GM18870 (cell line): ENCODE measurements at regions not wholly inside any gene's neighbourhood (a gene's known extent, or its start where the extent isn't known, plus 50 kb on each side); places are given as distances from the start of the nearest gene placed in this dataset.

Experiments used
- ATAC-seq: cut with Tn5 transposase; IDR thresholded peaks from one replicate; pipeline ENCODE4 v1.9.1; 2021; ENCODE audit warnings: moderate library complexity; ENCODE audit not compliant: unreplicated experiment

DNA sequence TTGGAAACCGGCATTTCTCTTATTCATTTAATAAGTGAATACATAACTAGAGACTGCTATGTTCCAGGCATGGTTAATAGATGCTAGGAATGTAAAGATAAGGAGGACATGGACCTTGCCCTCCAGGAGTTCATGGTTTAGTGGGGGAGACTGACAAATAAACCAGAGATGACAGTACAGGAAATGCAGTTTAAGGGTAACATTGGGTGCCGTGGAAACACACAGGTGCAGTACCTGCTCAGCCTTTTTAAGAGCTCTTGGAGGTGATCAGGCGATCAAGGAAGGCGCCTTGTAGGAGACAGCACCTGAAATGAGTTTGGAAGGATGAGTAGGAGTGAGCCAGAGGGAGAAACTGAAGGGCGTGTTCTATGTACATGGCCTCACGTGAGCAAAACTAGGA is 145.8 kb downstream of the AASDH start:
- ATAC-seq, result no peak

DNA sequence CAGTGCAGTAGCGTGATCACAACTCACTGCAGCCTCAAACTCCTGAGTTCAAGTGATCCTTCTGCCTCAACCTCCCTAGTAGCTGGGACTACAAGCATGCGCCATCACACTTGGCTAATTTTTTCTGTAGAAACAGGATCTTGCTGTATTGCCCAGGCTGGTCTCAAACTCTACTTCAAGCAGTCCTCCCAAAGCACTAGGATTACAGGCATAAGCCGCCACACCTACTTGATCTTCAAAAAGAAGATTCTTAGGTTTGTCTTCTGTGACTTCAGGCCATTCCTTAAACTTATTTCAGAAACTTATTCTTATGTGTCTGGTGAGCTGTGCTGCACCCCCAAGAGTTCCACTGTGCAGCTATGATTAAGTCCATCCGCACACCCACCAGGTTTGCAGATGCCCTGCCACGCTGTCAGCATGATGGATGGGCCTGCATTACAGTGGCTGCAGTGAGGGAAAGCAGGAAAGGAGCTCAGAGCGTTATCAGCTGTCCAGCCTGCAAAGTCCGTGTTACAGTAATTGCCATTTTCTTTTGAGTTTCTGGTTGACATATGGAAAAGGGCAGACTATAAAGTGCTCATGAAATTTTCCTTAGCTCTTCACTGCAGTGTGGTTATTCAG is 146.6 kb downstream of the AASDH start:
- no peak for ATAC-seq

DNA sequence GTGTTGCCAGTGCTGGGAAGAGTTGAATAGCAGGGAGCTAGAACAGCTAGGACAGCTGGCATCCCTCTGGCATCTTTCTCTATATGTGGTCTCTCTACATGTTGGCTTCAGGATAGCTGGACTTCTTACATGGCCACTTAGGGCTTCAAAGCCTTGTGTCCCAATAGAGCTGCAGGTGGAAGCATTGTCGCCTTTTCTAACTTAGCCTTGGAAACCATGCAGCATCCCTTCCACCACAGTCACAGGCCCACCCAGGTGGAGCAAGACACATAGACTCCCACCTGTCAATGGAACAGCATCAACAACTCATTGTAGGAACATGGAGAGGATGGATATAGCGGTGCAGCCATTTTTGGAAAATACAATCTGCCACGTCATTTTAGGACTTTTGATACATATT is 149.0 kb downstream of the AASDH start:
- no peak for ATAC-seq

- no peak for ATAC-seq
Observed at GRCh38 chr4:56235725-56236124, 151.6 kb downstream of the AASDH start.

DNA sequence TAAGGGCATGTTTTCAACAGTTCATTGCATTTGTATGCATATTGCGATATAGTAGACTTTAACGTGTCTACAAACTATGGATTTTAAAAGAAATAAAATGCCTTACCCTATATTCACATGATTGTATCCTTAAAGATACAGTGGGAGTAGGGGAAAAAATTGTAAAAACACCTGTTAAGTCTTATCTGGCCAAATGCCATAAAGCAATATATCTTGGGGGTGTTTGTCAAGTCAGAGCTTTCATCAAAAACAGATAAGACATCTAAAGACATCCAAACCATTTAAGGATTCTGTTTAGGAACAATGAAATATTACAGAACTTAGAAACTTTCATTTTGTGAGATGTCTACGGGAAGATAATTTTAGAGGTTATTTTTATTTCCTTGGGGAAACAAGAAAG is 152.3 kb downstream of the AASDH start:
- no peak for ATAC-seq

GRCh38 chr4:56234098-56234497 is 153.2 kb downstream of the AASDH start:
- ATAC-seq, result no peak

DNA sequence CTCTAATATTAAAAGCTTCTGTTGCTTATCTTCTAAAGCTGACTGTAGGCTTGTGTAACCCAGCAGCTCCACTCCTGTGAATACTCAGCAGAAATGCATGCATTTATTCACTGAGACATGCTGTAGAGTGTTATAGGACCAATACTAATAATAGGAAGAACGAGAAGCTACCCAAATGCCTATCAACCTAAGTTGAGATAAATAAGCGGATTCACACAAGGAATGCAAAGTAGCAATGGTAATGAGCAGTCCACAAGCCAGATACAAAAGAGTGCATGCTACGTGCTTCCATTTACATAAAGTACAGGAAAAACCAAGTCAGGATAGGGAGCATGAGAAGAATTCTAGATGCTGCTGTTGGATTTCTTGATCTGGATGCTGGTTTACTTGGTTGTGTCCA is 155.9 kb downstream of the AASDH start:
- no peak for ATAC-seq

- ATAC-seq, result no peak
Observed at GRCh38 chr4:56229947-56230346, 157.3 kb downstream of the AASDH start.

DNA sequence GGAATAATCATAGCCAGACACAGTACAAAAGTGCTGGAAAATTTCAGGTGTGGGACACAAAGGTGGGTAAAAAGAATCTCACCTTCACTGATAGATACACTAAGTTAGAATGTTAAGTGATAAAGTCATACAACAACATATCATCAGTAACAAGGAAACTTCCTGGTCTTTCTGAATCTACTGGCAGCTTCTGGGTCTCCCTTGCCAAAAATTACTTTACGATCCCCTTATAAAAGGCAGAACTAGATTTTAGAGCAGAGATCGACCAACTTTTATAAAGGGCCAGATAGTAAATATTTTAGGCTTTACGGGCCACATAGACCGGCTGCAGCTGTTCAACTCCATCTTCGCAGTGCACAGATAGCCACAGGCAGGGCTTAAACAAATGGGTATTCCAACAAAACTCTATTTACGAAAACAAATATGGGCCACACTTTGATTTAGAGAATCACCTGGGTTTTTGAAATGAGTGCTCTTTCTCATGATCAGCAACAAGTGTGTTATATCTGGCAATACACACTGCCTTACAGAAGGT is 159.9 kb downstream of the AASDH start:
- no peak for ATAC-seq

DNA sequence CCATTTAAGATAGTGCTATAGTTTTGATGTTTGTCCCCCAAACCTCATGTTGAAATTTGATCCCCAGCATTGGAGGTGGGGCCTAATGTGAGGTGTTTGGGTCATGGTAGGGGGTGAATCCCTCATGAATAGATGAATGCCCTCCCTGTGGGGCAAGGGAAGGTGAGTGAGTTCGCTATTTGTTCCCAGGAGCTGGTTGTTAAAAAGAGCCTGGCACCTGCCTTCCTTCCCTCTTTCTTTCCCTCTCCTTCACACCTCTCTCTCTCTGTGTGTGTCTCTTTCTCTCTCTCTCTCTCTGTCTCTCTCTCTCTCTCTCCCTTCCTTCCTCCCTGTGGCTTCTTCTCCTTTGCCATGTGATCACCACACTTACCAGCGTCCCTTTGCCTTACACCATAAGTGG is 160.7 kb downstream of the AASDH start:
- ATAC-seq, result no peak

- no peak for ATAC-seq
Observed at GRCh38 chr4:56224641-56225040, 162.7 kb downstream of the AASDH start.

DNA sequence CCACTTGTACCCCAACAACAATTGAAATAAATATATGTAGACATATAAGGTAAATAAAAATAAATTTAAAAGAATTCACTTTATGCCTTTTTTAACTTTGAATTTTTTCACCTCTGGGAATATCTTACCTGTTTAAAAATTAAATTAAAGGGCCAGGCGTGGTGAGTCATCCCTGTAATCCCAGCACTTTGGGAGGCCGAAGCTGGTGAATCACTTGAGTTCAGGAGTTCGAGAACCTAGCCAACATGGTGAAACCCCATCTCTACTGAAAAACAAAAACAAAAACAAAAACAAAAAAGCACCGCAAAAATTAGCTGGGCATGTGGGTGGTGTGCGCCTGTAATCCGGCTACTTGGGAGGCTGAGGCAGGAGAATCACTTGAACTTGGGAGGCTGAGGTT is 164.8 kb downstream of the AASDH start:
- ATAC-seq, result no peak

DNA sequence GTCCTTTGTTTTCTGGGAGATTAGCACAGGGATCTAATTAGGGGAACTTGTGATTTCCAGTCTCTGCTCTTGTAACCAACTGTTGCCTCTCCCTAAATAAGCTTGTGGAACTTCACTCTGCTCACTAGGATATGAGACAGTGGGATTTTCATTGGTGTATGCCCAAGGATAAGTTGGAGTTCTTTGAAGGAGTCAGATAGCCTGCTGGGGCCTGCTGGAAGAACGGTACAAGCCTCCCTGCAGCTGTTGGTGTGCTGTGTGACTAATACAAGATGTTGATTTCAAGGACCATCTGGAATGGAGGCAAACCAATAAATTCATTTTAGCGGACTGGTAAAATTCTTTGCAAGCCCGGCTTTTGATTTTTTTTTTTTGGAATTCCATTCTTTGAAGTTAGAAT is 167.0 kb downstream of the AASDH start:
- ATAC-seq, result no peak

GRCh38 chr4:56219447-56219846 is 167.8 kb downstream of the AASDH start:
- no peak for ATAC-seq

- no peak for ATAC-seq
Observed at GRCh38 chr4:56218230-56218895, 168.9 kb downstream of the AASDH start.

DNA sequence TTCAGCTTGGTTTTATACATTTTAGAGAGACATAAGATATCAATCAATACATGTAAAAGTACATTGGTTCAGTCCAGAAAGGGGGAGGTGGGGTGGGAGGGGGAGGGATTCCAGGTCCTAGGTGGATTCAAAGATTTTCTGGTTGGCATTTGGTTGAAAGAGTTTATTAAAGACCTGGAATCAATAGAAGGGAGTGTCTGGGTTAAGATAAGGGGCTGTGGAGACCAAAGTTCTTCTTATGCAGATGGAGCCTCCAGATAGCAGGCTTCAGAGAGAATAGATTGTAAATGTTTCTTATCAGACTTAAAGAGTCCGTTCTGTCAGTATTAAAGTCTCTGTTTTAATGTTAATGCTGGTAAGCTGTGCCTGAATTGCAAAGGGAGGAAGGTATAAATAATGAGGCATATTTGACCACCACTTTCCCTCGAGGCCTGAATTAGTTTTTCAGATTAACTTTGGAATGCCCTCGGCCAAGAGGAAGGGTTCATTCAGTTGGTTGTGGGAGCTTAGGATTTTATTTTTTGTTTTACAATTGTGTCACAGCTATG is 169.9 kb downstream of the AASDH start:
- ATAC-seq, result no peak

DNA sequence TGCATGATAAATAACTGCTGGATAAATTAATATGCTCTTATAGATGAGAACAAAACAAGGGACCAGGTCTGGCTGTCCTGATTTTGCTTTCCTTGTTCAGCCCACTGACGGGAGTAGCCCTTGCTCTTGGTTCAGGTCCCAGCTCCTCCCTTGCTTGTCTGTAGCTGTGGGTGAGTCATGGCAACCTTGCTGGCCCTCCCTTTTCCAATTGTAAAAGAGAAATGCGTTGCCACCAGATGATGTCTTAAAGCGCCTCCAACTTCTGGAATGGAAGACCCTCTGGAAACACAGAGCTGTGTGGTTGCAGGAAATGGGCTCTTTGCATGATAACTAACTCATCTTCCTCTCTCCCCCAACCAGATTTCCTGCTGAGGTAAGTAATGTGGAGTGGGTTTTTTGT is 171.4 kb downstream of the AASDH start:
- ATAC-seq, result no peak

- no peak for ATAC-seq
Observed at GRCh38 chr4:56215141-56215783, 172.0 kb downstream of the AASDH start.

GRCh38 chr4:56213543-56213942 is 173.7 kb downstream of the AASDH start:
- ATAC-seq, result no peak

DNA sequence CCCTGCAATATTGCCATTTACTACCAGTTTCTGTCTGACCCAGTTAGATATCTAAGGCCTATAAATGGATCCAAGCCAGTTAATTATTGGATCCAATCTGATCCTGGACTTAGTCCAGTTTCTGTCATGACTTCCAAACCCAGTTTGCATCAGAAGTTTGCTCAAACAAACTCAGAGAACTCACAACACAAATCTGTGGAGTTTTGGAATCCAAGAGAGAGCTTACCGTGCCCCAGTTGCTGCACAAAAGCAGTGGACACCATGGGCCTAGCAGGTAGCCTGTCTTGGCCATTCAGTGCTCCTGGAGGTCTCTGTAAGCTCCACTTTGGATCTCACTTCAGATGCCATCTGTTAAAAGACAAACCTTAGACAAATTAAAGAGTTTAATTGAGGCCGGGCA is 174.5 kb downstream of the AASDH start:
- ATAC-seq, result no peak

DNA sequence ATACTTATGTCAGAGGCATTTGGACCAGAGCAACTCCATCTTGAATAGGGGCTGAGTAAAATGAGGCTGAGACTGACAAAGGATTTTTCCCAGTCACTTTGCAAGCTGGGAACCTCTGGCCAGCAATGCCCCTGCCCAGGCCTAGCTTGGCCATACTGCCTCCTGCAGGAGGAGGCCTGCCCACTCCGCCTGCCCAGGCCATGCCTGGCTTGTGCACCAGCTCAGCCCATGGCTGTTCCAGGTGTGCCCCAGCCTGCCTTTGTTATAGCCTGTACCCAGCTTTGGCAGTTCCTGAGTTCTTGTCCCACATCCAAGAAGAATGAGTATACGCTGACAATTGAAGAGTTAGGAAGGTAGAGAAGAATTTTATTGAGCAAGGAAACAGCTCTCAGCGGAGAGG is 176.1 kb downstream of the AASDH start:
- no peak for ATAC-seq

DNA sequence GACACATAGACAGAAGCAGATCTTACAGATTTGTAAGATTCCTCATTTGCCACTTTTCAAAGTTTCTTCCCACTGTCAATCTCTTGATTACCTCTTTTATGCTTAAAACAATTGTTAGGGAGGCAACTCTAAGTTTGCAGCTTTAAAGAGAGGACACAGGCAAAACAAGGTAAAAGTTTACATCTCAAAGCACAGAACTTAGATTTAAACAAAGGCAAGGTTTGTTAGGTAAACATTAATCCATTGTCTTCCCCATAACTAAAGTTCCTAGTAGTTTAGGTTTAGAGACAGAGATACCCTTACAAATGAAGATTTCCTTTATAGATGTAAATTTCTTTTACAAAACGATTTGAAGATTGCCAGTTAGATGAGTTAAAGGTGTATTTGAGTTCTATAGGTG is 176.9 kb downstream of the AASDH start:
- no peak for ATAC-seq
